ENCODE measurements at regions not wholly inside any gene's neighbourhood (a gene's known extent, or its start where the extent isn't known, plus 50 kb on each side); places are given as distances from the start of the nearest gene placed in this dataset.

DNA sequence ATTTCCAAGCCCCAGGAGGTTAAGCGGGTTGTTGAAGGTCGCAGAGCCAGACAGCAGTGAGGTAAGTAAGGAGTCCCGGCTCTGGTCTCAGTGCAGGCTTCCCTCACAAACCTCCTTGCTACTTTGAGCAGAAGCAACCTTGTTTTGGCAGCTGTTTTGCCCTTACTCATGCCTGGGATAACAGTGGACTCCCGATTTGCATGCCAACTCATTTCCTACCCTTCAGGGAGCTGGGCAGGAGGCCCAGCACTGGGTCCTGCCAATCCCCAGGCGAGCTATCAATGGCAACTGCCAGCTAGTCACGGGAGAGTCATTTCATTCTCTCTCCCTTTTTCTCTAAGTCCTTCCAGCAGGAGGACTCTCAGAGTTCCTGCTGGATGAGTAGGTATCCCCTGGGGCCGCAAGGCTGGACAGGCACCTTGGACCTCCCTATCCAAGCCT lies 72.0 kb upstream of the KSR1 start:
- Histone ChIP-seq H4K20me1 (ENCODE audit: control insufficient read depth, extremely low read depth, insufficient read depth, low read length) (no peaks in the 10 kb centered on the region), H3K9me3 (ENCODE audit: control insufficient read depth, low read depth, low read length) (no peaks in the 10 kb centered on the region), H3K9ac (ENCODE audit: control insufficient read depth, extremely low read depth, insufficient read depth, low read length) (no peak overlapping the region), H3K4me2 (ENCODE audit: control insufficient read depth, extremely low read depth, insufficient read depth, low read depth, low read length) (peak overlapping the region; percentile 15), H3K36me3 (ENCODE audit: control insufficient read depth in 2 of 2, extremely low read depth in 1 of 2, insufficient read depth in 2 of 2, low read length in 2 of 2) (no peaks in the 10 kb centered on the region), H3K4me1 (ENCODE audit: control insufficient read depth, extremely low read depth, insufficient read depth, low read length) (peaks cover 14% of the 10 kb centered on the region), H3K4me3 (ENCODE audit: control insufficient read depth in 2 of 3, extremely low read depth in 1 of 3, insufficient read depth in 2 of 3, low read depth in 1 of 3, low read length in 3 of 3) (no peak overlapping the region), H3K27me3 (ENCODE audit: control insufficient read depth, extremely low read depth, insufficient read depth, low read length) (no peaks in the 10 kb centered on the region), H3K27ac (ENCODE audit: control insufficient read depth, insufficient read depth, low read length) (peak overlapping the region; percentile 21), H3K9me1 (ENCODE audit: control insufficient read depth, extremely low read depth, insufficient read depth, low read length) (no peaks in the 10 kb centered on the region), H2AFZ (ENCODE audit: control insufficient read depth, low read length) (no peak overlapping the region), H3K79me2 (ENCODE audit: control insufficient read depth, insufficient read depth, low read length) (no peaks in the 10 kb centered on the region)
- peak; percentile 68 for DNase-seq (ENCODE audit: low read depth, low spot score)
- dilution Hi-C loops (cut with MboI; ENCODE audit: extremely low pct_ligation_motif_present, low sequenced_read_pairs), result no loop called here
- TF ChIP-seq CTCF (optimal IDR thresholded peaks at IDR 0.05 in 1 of 3, IDR thresholded peaks at IDR 0.05 in 1 of 3, conservative IDR thresholded peaks at IDR 0.05 in 1 of 3; ENCODE audit: extremely low read depth in 1 of 3, insufficient read depth in 2 of 3, low read length in 3 of 3) (peak in 1 of 3 experiments; percentile 11), EZH2 (IDR thresholded peaks at IDR 0.05; ENCODE audit: low read length) (no peak)
- peak; percentile 95 for FAIRE-seq

GRCh38 chr17:27384726-27385125 lies 71.5 kb upstream of the KSR1 start:
- no peak for DNase-seq (ENCODE audit: low read depth, low spot score)
- no peaks in the 10 kb centered on the region for H3K9me3 ChIP-seq (ENCODE audit: control insufficient read depth, low read depth, low read length)
- H3K4me1 ChIP-seq (ENCODE audit: control insufficient read depth, extremely low read depth, insufficient read depth, low read length), result peaks cover 14% of the 10 kb centered on the region
- dilution Hi-C loops (cut with MboI; ENCODE audit: extremely low pct_ligation_motif_present, low sequenced_read_pairs), result no loop called here
- no peak overlapping the region for H2AFZ ChIP-seq (ENCODE audit: control insufficient read depth, low read length)
- no peak overlapping the region for H3K9ac ChIP-seq (ENCODE audit: control insufficient read depth, extremely low read depth, insufficient read depth, low read length)
- H3K4me3 ChIP-seq (ENCODE audit: control insufficient read depth in 2 of 3, extremely low read depth in 1 of 3, insufficient read depth in 2 of 3, low read depth in 1 of 3, low read length in 3 of 3), result no peak overlapping the region
- no peak for FAIRE-seq
- H3K36me3 ChIP-seq (ENCODE audit: control insufficient read depth in 2 of 2, extremely low read depth in 1 of 2, insufficient read depth in 2 of 2, low read length in 2 of 2), result no peaks in the 10 kb centered on the region
- H3K27me3 ChIP-seq (ENCODE audit: control insufficient read depth, extremely low read depth, insufficient read depth, low read length), result no peaks in the 10 kb centered on the region
- H3K4me2 ChIP-seq (ENCODE audit: control insufficient read depth, extremely low read depth, insufficient read depth, low read depth, low read length), result peak overlapping the region; percentile 15
- TF ChIP-seq CTCF (optimal IDR thresholded peaks at IDR 0.05 in 1 of 3, IDR thresholded peaks at IDR 0.05 in 1 of 3, conservative IDR thresholded peaks at IDR 0.05 in 1 of 3; ENCODE audit: extremely low read depth in 1 of 3, insufficient read depth in 2 of 3, low read length in 3 of 3) (no peak), EZH2 (IDR thresholded peaks at IDR 0.05; ENCODE audit: low read length) (no peak)
- no peaks in the 10 kb centered on the region for H4K20me1 ChIP-seq (ENCODE audit: control insufficient read depth, extremely low read depth, insufficient read depth, low read length)
- no peaks in the 10 kb centered on the region for H3K79me2 ChIP-seq (ENCODE audit: control insufficient read depth, insufficient read depth, low read length)
- no peaks in the 10 kb centered on the region for H3K9me1 ChIP-seq (ENCODE audit: control insufficient read depth, extremely low read depth, insufficient read depth, low read length)
- H3K27ac ChIP-seq (ENCODE audit: control insufficient read depth, insufficient read depth, low read length), result peak overlapping the region; percentile 21

Data from keratinocyte (primary cell).